GM23248 (cell line): ENCODE measurements at regions not wholly inside any gene's neighbourhood (a gene's known extent, or its start where the extent isn't known, plus 50 kb on each side); places are given as distances from the start of the nearest gene placed in this dataset.

Source experiments
- EZH2 ChIP-seq: fragments of 200-600 bp; sonication (generic); IDR thresholded peaks from 2 replicates; pipeline ENCODE4 v1.6.1; 2018; ENCODE audit warnings: antibody characterized with exemption, mild to moderate bottlenecking; ENCODE audit not compliant: insufficient read depth, poor library complexity, severe bottlenecking
- EZH2phosphoT487 ChIP-seq: fragments of 200-600 bp; sonication (generic); IDR thresholded peaks from 2 replicates; pipeline ENCODE4 v1.6.1; 2018; ENCODE audit warnings: antibody characterized with exemption, moderate library complexity, mild to moderate bottlenecking, low read depth; ENCODE audit not compliant: insufficient read depth

DNA sequence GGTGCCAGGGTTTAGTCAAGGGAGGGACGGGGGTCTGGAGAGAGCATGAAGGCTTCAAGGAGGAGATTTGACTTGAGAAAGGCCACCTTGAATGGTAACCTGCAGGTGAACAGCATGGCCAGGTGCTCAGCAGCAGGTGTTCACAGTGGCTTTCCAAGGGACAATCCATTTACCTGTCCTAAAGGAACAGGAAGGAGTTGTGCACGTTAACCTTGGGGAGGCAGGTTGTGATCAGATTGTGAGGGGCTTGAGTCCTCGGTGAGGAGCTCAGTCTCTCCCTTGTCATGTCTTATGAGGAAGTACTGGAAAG is 120.1 kb upstream of the ERCC6L2 start:
- TF ChIP-seq EZH2 (no peak), EZH2phosphoT487 (no peak)
